Uterus (tissue), 3 donors: ENCODE measurements at regions not wholly inside any gene's neighbourhood (a gene's known extent, or its start where the extent isn't known, plus 50 kb on each side); places are given as distances from the start of the nearest gene placed in this dataset.

Source experiments
- DNase-seq, 2 donors: peaks; one replicate each; pipeline ENCODE4 v3.0.0-alpha.2; 2019 to 2020
- H3K27ac ChIP-seq, 2 donors: fragments of 200-600 bp; sonication (generic); 1 replicate in 1 of 2; 2 replicates in 1 of 2; pipeline ENCODE4 v1.5.1; 2016 to 2018
- H3K27me3 ChIP-seq, 2 donors: fragments of 200-600 bp; sonication (generic); one replicate each; pipeline ENCODE4 v1.5.1; 2018 to 2019; ENCODE audit warnings: control low read depth in 1 of 2
- H3K36me3 ChIP-seq, 2 donors: fragments of 200-600 bp; sonication (generic); one replicate each; pipeline ENCODE4 v1.5.1; 2019; ENCODE audit warnings: control low read depth in 1 of 2
- H3K4me1 ChIP-seq, 2 donors: fragments of 200-600 bp; sonication (generic); one replicate each; pipeline ENCODE4 v1.5.1; 2018 to 2019; ENCODE audit warnings: control low read depth in 1 of 2
- H3K4me3 ChIP-seq, 2 donors: fragments of 200-600 bp; sonication (generic); 1 replicate in 1 of 2; 2 replicates in 1 of 2; pipeline ENCODE4 v1.5.1; 2018 to 2019; ENCODE audit warnings: mild to moderate bottlenecking in 1 of 2
- H3K9me3 ChIP-seq, 2 donors: fragments of 200-600 bp; sonication (generic); one replicate each; pipeline ENCODE4 v1.5.1; 2019; ENCODE audit warnings: control low read depth in 1 of 2
- POLR2A ChIP-seq, 2 donors: fragments of 450-650 bp; IDR thresholded peaks; one replicate each; pipeline ENCODE4 v1.6.1; 2016; ENCODE audit warnings: antibody characterized with exemption in 2 of 2, mild to moderate bottlenecking in 1 of 2, moderate library complexity in 1 of 2
- intact Hi-C: fragments of 100-400 bp; cut with DNase I; formaldehyde crosslinking; loops from one replicate; pipeline ENCODE4 v1.15.1; 2023; ENCODE audit warnings: low total_unique reads
- TF ChIP-seq, protein P1 (sequence below), 4 experiments: fragments of 200-600 bp in 2 of 4; fragments of 450-650 bp in 2 of 4; sonication (generic) in 2 of 4; IDR thresholded peaks; one replicate each; pipeline ENCODE4 v1.5.1; 2016 to 2019; ENCODE audit warnings: antibody characterized with exemption in 4 of 4, mild to moderate bottlenecking in 2 of 4, moderate library complexity in 1 of 4
- donor health status: DM: yes; HTN: yes; CAD: no.

GRCh38 chr17:33973491-33973890, 281.6 kb upstream of the CCL2 start:
- no peak overlapping the region for H3K4me3 ChIP-seq
- DNase-seq = no peak
- no peaks in the 10 kb centered on the region for H3K4me1 ChIP-seq
- H3K27ac ChIP-seq = no peak overlapping the region
- intact Hi-C loops = no loop called here
- H3K27me3 ChIP-seq = no peaks in the 10 kb centered on the region
- TF ChIP-seq, protein P1, sequence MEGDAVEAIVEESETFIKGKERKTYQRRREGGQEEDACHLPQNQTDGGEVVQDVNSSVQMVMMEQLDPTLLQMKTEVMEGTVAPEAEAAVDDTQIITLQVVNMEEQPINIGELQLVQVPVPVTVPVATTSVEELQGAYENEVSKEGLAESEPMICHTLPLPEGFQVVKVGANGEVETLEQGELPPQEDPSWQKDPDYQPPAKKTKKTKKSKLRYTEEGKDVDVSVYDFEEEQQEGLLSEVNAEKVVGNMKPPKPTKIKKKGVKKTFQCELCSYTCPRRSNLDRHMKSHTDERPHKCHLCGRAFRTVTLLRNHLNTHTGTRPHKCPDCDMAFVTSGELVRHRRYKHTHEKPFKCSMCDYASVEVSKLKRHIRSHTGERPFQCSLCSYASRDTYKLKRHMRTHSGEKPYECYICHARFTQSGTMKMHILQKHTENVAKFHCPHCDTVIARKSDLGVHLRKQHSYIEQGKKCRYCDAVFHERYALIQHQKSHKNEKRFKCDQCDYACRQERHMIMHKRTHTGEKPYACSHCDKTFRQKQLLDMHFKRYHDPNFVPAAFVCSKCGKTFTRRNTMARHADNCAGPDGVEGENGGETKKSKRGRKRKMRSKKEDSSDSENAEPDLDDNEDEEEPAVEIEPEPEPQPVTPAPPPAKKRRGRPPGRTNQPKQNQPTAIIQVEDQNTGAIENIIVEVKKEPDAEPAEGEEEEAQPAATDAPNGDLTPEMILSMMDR (IDR thresholded peaks at IDR 0.05) = no peak
- TF ChIP-seq POLR2A (IDR thresholded peaks at IDR 0.05) = no peak
- no peaks in the 10 kb centered on the region for H3K36me3 ChIP-seq
- H3K9me3 ChIP-seq = no peaks in the 10 kb centered on the region

DNA sequence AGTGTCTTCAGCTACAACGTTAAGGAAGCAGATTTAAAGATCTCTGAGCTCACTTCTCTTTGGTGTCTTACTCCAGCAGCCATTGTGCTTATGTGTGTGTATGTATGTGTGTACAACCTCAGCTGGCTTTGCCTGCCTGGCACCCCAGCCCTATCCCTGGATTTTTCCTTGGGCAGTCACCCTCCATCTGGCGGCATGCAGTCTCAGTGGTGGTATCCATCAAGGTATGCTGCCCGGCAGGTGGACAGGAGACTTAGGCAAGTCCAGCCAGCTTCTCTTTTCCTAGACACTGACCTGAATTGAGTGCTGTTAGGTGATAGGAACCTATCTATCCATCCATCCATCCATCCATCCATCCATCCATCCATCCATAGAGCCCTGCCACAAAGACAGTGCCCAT, 280.8 kb upstream of the CCL2 start:
- TF ChIP-seq POLR2A (IDR thresholded peaks at IDR 0.05) = no peak
- TF ChIP-seq, protein P1 (IDR thresholded peaks at IDR 0.05) = no peak
- Histone ChIP-seq H3K4me3 (no peak overlapping the region), H3K4me1 (no peaks in the 10 kb centered on the region), H3K27ac (no peak overlapping the region), H3K9me3 (no peaks in the 10 kb centered on the region), H3K36me3 (no peaks in the 10 kb centered on the region), H3K27me3 (no peaks in the 10 kb centered on the region)
- no peak for DNase-seq
- intact Hi-C loops = no loop called here

- no peak for DNase-seq
- intact Hi-C loops = no loop called here
- no peaks in the 10 kb centered on the region for H3K9me3 ChIP-seq
These were observed 278.3 kb upstream of the CCL2 start for GRCh38 chr17:33976831-33977230.

DNA sequence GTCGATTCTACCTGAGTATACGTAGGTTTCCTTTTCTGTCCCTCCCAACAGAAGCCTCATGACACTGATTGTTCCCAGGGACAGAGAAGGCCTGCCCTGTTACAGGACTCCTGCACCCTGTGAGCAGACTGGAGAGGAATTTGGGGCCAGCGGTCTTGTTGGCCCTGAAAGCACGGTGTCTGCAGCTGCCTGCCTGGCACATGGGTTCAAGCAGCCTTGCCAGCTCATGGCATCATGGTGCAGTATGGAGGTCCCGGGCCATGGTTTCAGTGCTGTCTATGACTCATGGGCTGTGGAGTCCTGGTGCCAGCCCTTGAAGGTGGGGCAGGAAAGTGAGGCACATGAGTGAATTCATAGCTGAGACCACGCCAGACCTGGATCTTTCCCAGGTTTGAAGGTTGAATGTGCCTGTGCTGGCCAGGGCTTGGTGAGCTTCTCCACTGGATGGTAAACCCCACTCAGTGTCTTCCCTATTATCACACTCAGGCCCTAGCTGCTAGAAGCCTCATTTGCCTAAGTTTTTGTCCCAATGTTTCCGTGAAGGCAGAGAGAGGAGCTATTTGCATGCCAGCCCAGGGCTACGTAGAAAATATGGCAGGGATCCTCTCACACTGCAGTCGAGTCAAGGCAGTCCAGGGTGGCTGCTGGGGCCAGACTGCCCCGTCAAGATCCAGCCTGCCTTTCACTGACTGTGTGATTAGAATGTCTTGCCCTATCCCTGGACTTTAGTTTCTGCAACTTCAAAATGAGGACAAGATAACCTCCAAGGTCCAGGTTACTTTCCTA, 277.2 kb upstream of the CCL2 start:
- intact Hi-C loops = no loop called here

More at GRCh38 chr17:33976831-33977230, 278.3 kb upstream of the CCL2 start:
- no peak for TF ChIP-seq POLR2A (IDR thresholded peaks at IDR 0.05)
- TF ChIP-seq, protein P1 (IDR thresholded peaks at IDR 0.05) = no peak
- Histone ChIP-seq H3K4me3 (no peak overlapping the region), H3K36me3 (no peaks in the 10 kb centered on the region), H3K27me3 (no peaks in the 10 kb centered on the region), H3K4me1 (no peaks in the 10 kb centered on the region), H3K27ac (no peak overlapping the region)

GRCh38 chr17:33978889-33979288, 276.2 kb upstream of the CCL2 start:
- no peak overlapping the region for H3K4me3 ChIP-seq
- no peaks in the 10 kb centered on the region for H3K9me3 ChIP-seq
- H3K36me3 ChIP-seq = no peaks in the 10 kb centered on the region
- TF ChIP-seq POLR2A (IDR thresholded peaks at IDR 0.05) = no peak
- TF ChIP-seq, protein P1 (IDR thresholded peaks at IDR 0.05) = no peak
- intact Hi-C loops = no loop called here
- no peaks in the 10 kb centered on the region for H3K4me1 ChIP-seq
- H3K27ac ChIP-seq = no peak overlapping the region
- DNase-seq = no peak
- no peaks in the 10 kb centered on the region for H3K27me3 ChIP-seq

More for the DNA sequence above, 277.2 kb upstream of the CCL2 start:
- no peak for DNase-seq
- Histone ChIP-seq H3K4me1 (no peaks in the 10 kb centered on the region), H3K27me3 (no peaks in the 10 kb centered on the region), H3K27ac (no peak overlapping the region), H3K4me3 (no peak overlapping the region), H3K36me3 (no peaks in the 10 kb centered on the region), H3K9me3 (no peaks in the 10 kb centered on the region)
- TF ChIP-seq POLR2A (IDR thresholded peaks at IDR 0.05) = no peak
- TF ChIP-seq, protein P1 (IDR thresholded peaks at IDR 0.05) = no peak
